CD4-positive, alpha-beta T cell treated with Interleukin-10 for 1 hour (primary cell): ENCODE measurements at regions not wholly inside any gene's neighbourhood (a gene's known extent, or its start where the extent isn't known, plus 50 kb on each side); places are given as distances from the start of the nearest gene placed in this dataset.
"Not testable (repeated sequence)": the region's sequence is repeated elsewhere in the genome, so short reads cannot be mapped to it uniquely, and the experiment has no call there.

Experiments used
- DNase-seq: peaks from one replicate; pipeline ENCODE4 v3.0.0-alpha.2; 2020

DNA sequence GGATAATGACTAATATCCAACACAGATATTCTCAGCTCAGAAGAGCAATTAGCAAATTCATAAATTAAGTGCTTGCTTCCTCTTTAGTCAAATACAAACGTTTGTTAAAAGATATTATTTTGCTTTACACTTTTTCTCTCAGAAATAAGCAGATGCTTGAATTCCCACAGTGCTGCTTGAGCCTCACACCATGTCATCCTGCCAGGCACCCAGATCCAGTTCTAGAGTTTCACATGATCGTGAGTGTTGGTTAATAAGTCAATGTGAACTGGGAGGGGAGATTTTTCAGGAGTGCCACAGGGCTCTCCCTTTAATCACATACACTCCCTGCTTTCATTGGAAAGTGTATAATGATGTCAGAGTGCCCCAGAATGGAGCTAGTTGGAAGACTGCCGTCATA, 352.0 kb downstream of the OR4F29 start:
- DNase-seq = not testable (repeated sequence)

DNA sequence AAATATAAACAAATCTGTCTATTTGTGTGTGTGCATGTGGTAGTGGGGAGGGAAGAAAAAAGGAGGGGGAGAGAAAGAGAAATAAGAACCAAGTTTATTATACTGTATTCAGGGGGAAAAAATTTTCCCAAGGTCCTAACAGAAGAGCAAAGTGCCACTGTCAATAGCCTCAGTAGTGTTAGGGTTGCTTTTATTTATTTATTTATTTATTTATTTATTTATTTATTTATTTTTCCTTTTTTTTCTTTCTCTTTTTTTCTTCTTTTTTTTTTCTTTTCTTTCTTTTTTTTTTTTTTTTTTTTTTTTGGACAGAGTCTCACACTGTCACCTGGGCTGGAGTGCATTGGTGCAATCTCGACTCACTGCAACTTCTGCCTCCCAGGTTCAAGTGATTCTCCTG, 352.7 kb downstream of the OR4F29 start:
- not testable (repeated sequence) for DNase-seq

DNA sequence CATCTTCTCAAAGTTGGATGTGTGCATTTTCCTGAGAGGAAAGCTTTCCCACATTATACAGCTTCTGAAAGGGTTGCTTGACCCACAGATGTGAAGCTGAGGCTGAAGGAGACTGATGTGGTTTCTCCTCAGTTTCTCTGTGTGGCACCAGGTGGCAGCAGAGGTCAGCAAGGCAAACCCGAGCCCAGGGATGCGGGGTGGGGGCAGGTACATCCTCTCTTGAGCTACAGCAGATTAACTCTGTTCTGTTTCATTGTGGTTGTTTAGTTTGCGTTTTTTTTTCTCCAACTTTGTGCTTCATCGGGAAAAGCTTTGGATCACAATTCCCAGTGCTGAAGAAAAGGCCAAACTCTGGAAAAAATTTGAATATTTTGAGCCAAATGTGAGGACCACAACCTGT, 360.2 kb downstream of the OR4F29 start:
- not testable (repeated sequence) for DNase-seq

DNA sequence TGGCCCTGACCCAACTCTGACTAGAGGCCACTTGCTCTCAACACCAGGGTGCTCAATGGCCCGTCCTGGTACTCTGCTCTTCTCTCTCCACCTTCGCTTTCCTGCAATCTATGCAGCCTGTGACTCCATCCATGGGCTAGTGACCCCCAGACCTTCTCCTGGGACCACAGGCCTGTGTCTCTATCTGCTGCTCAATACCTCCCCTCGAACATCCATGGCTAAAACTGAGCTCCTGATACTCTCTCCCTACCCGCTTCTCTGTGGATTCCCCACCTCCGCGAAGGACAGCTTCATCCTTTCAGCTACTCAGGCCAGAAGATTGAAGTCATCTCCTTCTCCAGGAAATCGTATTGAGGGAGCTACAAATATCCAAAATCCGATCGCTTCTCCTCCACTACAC, 363.4 kb downstream of the OR4F29 start:
- not testable (repeated sequence) for DNase-seq

DNA sequence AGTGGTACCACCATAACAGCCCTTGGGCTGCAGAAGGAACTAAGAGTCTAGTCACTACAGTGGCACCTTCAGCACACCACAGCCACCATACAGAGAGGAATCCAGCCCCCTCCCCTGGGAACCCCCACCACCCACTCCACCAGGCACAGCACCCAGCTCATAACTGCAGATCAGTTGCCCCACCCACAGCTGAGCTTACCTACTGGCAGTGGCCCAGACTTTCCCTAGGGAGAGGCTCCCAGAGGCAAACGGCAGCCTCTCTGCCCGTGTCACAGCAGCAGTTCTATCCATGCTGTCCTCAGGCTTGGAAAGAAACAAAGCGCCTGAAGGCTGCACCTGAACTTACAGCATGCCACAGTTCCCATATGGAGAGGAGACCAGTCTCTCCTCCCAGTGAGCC, 372.3 kb downstream of the OR4F29 start:
- not testable (repeated sequence) for DNase-seq

DNA sequence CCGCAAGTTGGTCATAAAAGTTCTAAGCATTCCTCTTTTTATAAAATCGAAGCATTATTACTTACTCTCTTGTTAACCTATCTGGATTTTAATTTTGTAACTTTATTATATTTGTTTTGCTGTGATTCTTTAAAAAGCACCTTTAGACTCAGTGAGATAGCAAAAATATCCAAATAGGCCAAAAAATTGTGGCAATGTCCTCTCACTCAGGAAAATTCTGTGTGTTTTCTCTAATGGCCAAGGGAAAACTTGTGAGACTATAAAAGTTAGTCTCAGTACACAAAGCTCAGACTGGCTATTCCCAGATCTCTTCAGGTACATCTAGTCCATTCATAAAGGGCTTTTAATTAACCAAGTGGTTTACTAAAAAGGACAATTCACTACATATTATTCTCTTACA, 386.4 kb downstream of the OR4F29 start, which contains the start of gene OR4F5:
OR4F5 (plus strand) TSS at position 301 of the 400 bp plus-strand sequence.
- DNase-seq = not testable (repeated sequence)

DNA sequence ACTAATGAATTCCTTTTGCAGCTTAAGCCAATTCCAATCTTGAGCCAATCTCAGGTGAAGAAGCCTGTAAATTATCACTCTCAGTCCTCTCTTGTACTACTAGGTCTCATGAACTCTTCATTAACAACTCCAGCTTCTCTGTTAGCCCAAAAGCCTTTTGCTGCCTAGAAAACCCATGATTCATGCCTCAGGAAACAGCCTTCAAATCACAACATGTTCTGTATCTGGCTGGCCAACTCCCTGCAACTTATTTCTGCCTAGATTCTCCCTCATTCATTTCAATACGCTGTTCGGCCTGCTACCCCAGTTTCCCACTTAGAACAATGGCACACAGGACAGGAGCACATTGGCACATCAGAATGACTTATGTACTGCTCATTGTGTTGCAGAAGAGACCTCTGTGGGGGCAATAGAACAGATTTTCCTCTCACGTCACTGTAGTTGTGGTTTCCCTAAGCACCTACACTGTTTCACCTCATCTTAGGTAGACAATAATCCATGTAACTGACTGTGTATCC, 395.4 kb downstream of the OR4F29 start:
- not testable (repeated sequence) for DNase-seq

DNA sequence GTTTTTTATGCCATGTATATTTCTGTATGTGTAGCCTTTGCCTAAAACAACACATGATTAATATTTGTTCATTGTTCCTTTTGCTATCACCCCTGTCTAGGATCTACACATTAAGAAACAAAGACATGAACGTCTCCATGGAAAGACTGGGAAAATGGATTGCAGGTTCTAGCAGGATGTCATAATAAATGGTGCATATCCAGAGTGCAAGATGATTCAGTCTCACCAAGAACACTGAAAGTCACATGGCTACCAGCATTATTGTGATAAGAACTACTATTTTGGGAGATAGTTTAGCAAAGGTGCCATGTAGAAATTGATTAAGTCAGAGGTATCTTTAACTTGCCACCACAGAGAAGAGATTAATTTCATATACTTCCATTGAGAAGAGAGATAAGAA, 398.3 kb downstream of the OR4F29 start:
- DNase-seq = not testable (repeated sequence)

DNA sequence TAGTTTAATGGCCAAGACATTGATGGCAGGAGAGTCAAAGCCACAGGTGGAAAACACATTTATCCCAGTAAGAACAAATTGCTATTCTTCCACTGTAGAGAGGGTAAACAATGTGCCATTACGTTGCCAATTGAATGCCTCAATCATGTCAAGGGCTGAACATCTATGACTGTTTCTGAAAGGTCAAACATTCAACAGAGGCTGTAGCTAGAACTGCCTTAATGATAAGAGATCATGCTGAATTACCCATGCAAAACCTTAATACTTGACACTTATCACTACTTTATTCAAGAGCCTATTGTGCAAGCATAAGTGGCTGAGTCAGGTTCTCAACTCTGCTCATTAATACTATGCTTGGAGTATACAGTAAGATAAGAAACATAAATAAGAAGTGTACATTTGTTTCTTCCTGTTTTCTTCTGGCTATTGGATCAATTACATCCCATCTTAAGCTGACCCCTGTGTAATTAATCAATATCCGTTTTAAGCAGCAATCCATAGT, 409.5 kb downstream of the OR4F29 start:
- not testable (repeated sequence) for DNase-seq

DNA sequence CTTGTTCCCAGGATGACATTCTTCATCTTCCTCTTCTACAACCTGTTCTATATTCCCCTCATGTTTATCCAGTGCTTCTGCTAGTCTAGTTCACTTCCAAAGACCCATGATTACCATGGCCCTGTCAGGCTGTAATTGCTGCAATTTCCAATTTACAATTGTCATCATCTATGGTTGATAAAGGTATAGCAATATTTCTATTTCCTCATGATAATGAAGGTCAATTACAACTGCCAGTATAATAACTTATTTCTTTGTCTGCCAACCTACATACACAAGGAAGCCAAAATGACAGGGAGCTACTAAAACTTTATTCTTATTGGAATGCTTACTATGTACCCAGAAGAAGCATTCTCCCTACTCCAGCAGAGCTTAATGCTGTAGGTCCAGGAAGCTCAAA, 410.3 kb downstream of the OR4F29 start:
- DNase-seq = not testable (repeated sequence)

DNA sequence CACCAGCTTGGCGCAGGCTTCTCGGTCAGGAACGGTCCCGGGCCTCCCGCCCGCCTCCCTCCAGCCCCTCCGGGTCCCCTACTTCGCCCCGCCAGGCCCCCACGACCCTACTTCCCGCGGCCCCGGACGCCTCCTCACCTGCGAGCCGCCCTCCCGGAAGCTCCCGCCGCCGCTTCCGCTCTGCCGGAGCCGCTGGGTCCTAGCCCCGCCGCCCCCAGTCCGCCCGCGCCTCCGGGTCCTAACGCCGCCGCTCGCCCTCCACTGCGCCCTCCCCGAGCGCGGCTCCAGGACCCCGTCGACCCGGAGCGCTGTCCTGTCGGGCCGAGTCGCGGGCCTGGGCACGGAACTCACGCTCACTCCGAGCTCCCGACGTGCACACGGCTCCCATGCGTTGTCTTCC, 422.3 kb downstream of the OR4F29 start:
- not testable (repeated sequence) for DNase-seq

DNA sequence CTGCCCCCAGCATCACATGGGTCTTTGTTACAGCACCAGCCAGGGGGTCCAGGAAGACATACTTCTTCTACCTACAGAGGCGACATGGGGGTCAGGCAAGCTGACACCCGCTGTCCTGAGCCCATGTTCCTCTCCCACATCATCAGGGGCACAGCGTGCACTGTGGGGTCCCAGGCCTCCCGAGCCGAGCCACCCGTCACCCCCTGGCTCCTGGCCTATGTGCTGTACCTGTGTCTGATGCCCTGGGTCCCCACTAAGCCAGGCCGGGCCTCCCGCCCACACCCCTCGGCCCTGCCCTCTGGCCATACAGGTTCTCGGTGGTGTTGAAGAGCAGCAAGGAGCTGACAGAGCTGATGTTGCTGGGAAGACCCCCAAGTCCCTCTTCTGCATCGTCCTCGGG, 434.2 kb downstream of the OR4F29 start:
- DNase-seq = not testable (repeated sequence)

DNA sequence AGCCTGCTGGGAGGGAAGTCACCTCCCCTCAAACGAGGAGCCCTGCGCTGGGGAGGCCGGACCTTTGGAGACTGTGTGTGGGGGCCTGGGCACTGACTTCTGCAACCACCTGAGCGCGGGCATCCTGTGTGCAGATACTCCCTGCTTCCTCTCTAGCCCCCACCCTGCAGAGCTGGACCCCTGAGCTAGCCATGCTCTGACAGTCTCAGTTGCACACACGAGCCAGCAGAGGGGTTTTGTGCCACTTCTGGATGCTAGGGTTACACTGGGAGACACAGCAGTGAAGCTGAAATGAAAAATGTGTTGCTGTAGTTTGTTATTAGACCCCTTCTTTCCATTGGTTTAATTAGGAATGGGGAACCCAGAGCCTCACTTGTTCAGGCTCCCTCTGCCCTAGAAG, 435.5 kb downstream of the OR4F29 start:
- DNase-seq = not testable (repeated sequence)

DNA sequence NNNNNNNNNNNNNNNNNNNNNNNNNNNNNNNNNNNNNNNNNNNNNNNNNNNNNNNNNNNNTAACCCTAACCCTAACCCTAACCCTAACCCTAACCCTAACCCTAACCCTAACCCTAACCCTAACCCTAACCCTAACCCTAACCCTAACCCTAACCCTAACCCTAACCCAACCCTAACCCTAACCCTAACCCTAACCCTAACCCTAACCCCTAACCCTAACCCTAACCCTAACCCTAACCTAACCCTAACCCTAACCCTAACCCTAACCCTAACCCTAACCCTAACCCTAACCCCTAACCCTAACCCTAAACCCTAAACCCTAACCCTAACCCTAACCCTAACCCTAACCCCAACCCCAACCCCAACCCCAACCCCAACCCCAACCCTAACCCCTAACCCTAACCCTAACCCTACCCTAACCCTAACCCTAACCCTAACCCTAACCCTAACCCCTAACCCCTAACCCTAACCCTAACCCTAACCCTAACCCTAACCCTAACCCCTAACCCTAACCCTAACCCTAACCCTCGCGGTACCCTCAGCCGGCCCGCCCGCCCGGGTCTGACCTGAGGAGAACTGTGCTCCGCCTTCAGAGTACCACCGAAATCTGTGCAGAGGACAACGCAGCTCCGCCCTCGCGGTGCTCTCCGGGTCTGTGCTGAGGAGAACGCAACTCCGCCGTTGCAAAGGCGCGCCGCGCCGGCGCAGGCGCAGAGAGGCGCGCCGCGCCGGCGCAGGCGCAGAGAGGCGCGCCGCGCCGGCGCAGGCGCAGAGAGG, 441.3 kb downstream of the OR4F29 start:
- peak; percentile 53 for DNase-seq
